ENCODE measurements at regions not wholly inside any gene's neighbourhood (a gene's known extent, or its start where the extent isn't known, plus 50 kb on each side); places are given as distances from the start of the nearest gene placed in this dataset.

GRCh38 chr2:195486987-195487644 lies 169.9 kb upstream of the SLC39A10 start:
- TF ChIP-seq CTCF (conservative IDR thresholded peaks at IDR 0.05; ENCODE audit: low read depth, low read length), result no peak
- no peak for TF ChIP-seq EZH2 (IDR thresholded peaks at IDR 0.05; ENCODE audit: borderline replicate concordance, low read depth, low read length, poor library complexity, severe bottlenecking)
